GM12892 (cell line): ENCODE measurements at regions not wholly inside any gene's neighbourhood (a gene's known extent, or its start where the extent isn't known, plus 50 kb on each side); places are given as distances from the start of the nearest gene placed in this dataset.
"Not testable (repeated sequence)": the region's sequence is repeated elsewhere in the genome, so short reads cannot be mapped to it uniquely, and the experiment has no call there.

Source experiments
- POLR2A ChIP-seq: IDR thresholded peaks from 2 replicates; pipeline ENCODE4 v1.6.1; 2011; ENCODE audit warnings: low read depth, low read length, control low read depth
- POLR2AphosphoS5 ChIP-seq: IDR thresholded peaks from 2 replicates; pipeline ENCODE4 v1.6.1; 2011; ENCODE audit warnings: low read depth, low read length, control low read depth
- TAF1 ChIP-seq: IDR thresholded peaks from 2 replicates; pipeline ENCODE4 v1.6.1; 2011; ENCODE audit warnings: low read depth, mild to moderate bottlenecking, control low read depth, low read length, borderline replicate concordance

- not testable (repeated sequence) for TF ChIP-seq POLR2A, TAF1, POLR2AphosphoS5
Measured at GRCh38 chr7:23939747-23940146, 229.7 kb downstream of the STK31 start.
